BJ (cell line): ENCODE measurements at regions not wholly inside any gene's neighbourhood (a gene's known extent, or its start where the extent isn't known, plus 50 kb on each side); places are given as distances from the start of the nearest gene placed in this dataset.

Source experiments
- CTCF ChIA-PET: fragments of 350-600 bp; formaldehyde crosslinking; extraction: SDS; loops from one replicate; lab custom pipeline; 2021; ENCODE audit warnings: antibody characterized with exemption, inconsistent platforms; lab: Yijun Ruan, JAX
- POLR2A ChIA-PET: fragments of 300-600 bp; sonication (Branson Sonifier 250); formaldehyde crosslinking; extraction: SDS; loops from one replicate; lab custom pipeline; 2021; ENCODE audit warnings: antibody characterized with exemption; lab: Charles Lee
- DNase-seq: peaks from one replicate; pipeline ENCODE4 v3.0.0-alpha.2; 2011; ENCODE audit warnings: low read depth
- H3K27me3 ChIP-seq: 2 replicates; pipeline ENCODE4 v1.6.0; 2011; ENCODE audit warnings: low read length; ENCODE audit not compliant: control insufficient read depth, insufficient read depth
- H3K36me3 ChIP-seq: 2 replicates; pipeline ENCODE4 v1.5.1; 2011; ENCODE audit warnings: low read length; ENCODE audit not compliant: control insufficient read depth, insufficient read depth
- H3K4me3 ChIP-seq: 2 replicates; pipeline ENCODE4 v1.5.1; 2011; ENCODE audit warnings: low read depth, mild to moderate bottlenecking, control low read depth, low read length
- TF ChIP-seq, protein P1 (sequence below): IDR thresholded peaks from 2 replicates; pipeline ENCODE4 v1.5.1; 2011; ENCODE audit warnings: low read depth, mild to moderate bottlenecking, control low read depth, inconsistent platforms, low read length, moderate library complexity; ENCODE audit not compliant: insufficient read depth

- TF ChIP-seq, protein P1, sequence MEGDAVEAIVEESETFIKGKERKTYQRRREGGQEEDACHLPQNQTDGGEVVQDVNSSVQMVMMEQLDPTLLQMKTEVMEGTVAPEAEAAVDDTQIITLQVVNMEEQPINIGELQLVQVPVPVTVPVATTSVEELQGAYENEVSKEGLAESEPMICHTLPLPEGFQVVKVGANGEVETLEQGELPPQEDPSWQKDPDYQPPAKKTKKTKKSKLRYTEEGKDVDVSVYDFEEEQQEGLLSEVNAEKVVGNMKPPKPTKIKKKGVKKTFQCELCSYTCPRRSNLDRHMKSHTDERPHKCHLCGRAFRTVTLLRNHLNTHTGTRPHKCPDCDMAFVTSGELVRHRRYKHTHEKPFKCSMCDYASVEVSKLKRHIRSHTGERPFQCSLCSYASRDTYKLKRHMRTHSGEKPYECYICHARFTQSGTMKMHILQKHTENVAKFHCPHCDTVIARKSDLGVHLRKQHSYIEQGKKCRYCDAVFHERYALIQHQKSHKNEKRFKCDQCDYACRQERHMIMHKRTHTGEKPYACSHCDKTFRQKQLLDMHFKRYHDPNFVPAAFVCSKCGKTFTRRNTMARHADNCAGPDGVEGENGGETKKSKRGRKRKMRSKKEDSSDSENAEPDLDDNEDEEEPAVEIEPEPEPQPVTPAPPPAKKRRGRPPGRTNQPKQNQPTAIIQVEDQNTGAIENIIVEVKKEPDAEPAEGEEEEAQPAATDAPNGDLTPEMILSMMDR = no peak
- POLR2A ChIA-PET = no interaction called here
Observed at GRCh38 chr20:11556410-11556809, 361.3 kb upstream of the BTBD3 start.

DNA sequence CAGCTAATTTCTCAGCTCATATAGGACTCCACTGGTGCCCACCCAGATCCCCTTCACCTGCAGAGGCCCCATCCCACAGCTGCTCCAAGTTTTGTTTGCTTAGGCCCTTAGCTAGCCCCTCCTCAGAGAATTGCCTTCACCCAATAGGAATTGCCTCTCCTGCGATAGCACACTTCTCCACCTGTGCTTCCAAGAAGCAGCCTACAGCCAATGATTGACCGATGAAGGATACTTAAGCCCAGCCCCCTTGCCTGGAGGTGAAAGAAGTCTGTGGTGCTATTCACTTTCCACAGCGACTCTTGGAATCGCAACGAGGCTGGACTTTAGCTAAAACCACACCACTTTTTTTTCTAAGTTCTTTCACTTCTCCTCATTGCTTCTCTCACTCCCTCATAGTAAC lies 353.2 kb upstream of the BTBD3 start:
- Histone ChIP-seq H3K27me3 (no peaks in the 10 kb centered on the region), H3K36me3 (no peaks in the 10 kb centered on the region), H3K4me3 (no peak overlapping the region)
- POLR2A ChIA-PET = no interaction called here
- DNase-seq = no peak
- CTCF ChIA-PET = interaction anchor here (0.8 kb wide), 1 partner anchor 10 kb away, joined by 3 read pairs; no protein-coding TSS in a partner anchor
- TF ChIP-seq, protein P1 = no peak

More at GRCh38 chr20:11556410-11556809, 361.3 kb upstream of the BTBD3 start:
- Histone ChIP-seq H3K4me3 (no peak overlapping the region), H3K36me3 (no peaks in the 10 kb centered on the region), H3K27me3 (no peaks in the 10 kb centered on the region)
- no peak for DNase-seq
- CTCF ChIA-PET = interaction anchor here (1.0 kb wide), 1 partner anchor 1005 kb away, joined by 3 read pairs; no protein-coding TSS in a partner anchor

DNA sequence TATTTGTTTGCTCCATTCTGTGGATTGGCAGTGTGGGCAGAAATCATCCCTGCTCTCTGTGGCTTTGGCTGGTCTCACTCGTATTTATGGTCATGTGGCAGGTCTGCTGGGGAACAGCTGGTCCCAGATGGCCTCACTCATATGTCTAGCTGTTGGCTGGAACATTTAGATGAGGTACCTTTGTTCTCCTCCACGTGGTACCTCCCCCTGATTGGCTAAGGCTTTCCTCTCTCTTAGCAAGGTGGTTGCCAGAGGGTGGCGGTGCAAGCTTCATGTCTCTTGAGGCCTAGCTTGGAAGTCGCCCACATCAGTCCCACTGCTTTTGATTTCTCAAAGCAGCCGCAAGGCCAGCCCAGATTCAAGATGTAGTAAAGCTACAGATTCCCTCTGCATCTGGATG lies 348.5 kb upstream of the BTBD3 start:
- no peaks in the 10 kb centered on the region for H3K36me3 ChIP-seq
- TF ChIP-seq, protein P1 = no peak
- ChIA-PET CTCF (no interaction called here), POLR2A (no interaction called here)
- H3K4me3 ChIP-seq = no peak overlapping the region
- no peaks in the 10 kb centered on the region for H3K27me3 ChIP-seq
- DNase-seq = no peak

- Histone ChIP-seq H3K27me3 (no peaks in the 10 kb centered on the region), H3K36me3 (no peaks in the 10 kb centered on the region), H3K4me3 (no peak overlapping the region)
- TF ChIP-seq, protein P1 = no peak
- DNase-seq = no peak
- CTCF ChIA-PET = no interaction called here
- POLR2A ChIA-PET = no interaction called here
Observed at GRCh38 chr20:11573507-11573906, 344.2 kb upstream of the BTBD3 start.

GRCh38 chr20:11581271-11581670 lies 336.4 kb upstream of the BTBD3 start:
- no peaks in the 10 kb centered on the region for H3K36me3 ChIP-seq
- no peak overlapping the region for H3K4me3 ChIP-seq
- H3K27me3 ChIP-seq = no peaks in the 10 kb centered on the region
- ChIA-PET POLR2A (no interaction called here), CTCF (no interaction called here)
- DNase-seq = no peak
- TF ChIP-seq, protein P1 = no peak
